Stimulated activated memory B cell treated with anti-CD40 and anti-IgM and Interleukin-4, amounts not matched to agents 10 μg/mL and 1 μg/mL and 100 μg/mL, for 72 hours (primary cell): ENCODE measurements at regions not wholly inside any gene's neighbourhood (a gene's known extent, or its start where the extent isn't known, plus 50 kb on each side); places are given as distances from the start of the nearest gene placed in this dataset.
"Not testable (repeated sequence)": the region's sequence is repeated elsewhere in the genome, so short reads cannot be mapped to it uniquely, and the experiment has no call there.

Source experiments
- ATAC-seq: fragments of 150-1000 bp; cut with Tn5 transposase; 2 replicates; pipeline ENCODE4 v1.10.0; 2021
- H3K27ac Mint-ChIP-seq: one replicate; pipeline ENCODE4 v1.8.0; 2022; ENCODE audit warnings: mild to moderate bottlenecking, mixed read lengths
- H3K27me3 Mint-ChIP-seq: one replicate; pipeline ENCODE4 v1.8.0; 2022; ENCODE audit warnings: mixed read lengths
- H3K36me3 Mint-ChIP-seq: one replicate; pipeline ENCODE4 v1.8.0; 2022; ENCODE audit warnings: mixed read lengths
- H3K4me1 Mint-ChIP-seq: one replicate; pipeline ENCODE4 v1.8.0; 2022; ENCODE audit warnings: mixed read lengths
- H3K4me3 Mint-ChIP-seq: one replicate; pipeline ENCODE4 v1.8.0; 2022; ENCODE audit warnings: mild to moderate bottlenecking, moderate library complexity, mixed read lengths
- H3K9me3 Mint-ChIP-seq: one replicate; pipeline ENCODE4 v1.8.0; 2022; ENCODE audit warnings: mixed read lengths

DNA sequence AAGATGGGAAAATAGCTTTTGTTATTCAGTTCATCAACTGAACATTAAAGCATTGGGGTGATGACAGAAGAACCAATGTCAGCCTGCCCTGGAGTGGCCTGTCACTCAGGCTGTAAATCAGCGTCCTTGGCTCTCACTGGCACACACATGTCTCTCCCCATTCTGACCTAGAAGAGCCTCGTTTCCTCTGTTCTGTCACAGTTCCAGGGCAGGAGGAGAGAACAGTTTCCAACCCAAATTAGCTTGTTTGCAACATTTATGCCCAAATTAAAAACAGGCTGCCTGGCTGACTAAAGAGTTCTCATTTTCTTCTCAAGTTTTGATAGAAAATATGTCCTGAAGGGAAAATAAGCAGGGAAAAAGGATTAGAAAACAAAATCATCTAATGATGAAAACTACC is 520.1 kb downstream of the CHSY3 start:
- ATAC-seq: no peak
- Mint-ChIP-seq H3K27me3 (no peaks in the 10 kb centered on the region), H3K4me1 (no peaks in the 10 kb centered on the region), H3K4me3 (no peak overlapping the region), H3K27ac (no peak overlapping the region), H3K9me3 (no peaks in the 10 kb centered on the region), H3K36me3 (no peaks in the 10 kb centered on the region)

DNA sequence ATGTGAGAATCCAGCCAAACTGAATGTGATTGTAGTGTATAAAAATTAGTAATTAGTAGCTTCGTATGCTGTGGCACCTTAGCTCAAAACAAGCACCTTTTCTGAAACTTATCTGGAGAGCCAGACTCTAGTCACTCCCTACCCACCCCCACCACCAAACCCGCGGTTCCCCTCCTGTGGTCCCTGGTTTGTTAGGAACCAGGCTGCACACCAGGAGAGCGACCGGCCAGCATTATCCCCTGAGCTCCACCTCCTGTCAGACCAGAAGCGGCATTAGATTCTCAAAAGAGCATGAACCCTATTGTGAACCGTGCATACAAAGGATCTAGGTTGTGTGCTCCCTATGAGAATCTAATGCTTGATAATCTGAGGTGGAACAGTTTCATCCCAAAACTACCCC is 498.6 kb downstream of the CHSY3 start:
- Mint-ChIP-seq H3K4me1 (no peaks in the 10 kb centered on the region), H3K27me3 (no peaks in the 10 kb centered on the region), H3K4me3 (no peak overlapping the region), H3K9me3 (peaks cover 4% of the 10 kb centered on the region), H3K27ac (no peak overlapping the region), H3K36me3 (no peaks in the 10 kb centered on the region)
- ATAC-seq: no peak

DNA sequence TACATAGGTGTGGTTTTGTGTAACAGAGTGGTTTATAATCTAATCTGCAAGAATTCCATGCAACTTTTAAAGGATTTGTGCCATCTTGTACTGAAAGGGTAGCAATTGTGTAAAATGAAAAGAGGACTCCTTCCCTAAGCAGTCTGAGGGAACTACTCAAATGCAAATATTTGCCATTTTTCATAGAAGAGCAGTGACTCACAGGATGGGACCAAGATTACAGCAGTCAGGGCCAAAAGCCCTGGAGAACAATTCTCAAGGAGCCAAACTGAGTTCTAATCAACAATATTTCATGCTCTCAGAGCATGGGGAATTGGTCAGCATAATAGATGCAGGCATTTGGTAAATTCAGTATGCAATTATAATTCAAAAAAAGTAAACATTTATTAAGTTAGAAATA is 495.8 kb downstream of the CHSY3 start:
- Mint-ChIP-seq H3K27me3 (no peaks in the 10 kb centered on the region), H3K27ac (no peak overlapping the region), H3K36me3 (no peaks in the 10 kb centered on the region), H3K9me3 (no peaks in the 10 kb centered on the region), H3K4me1 (no peaks in the 10 kb centered on the region), H3K4me3 (no peak overlapping the region)
- no peak for ATAC-seq

DNA sequence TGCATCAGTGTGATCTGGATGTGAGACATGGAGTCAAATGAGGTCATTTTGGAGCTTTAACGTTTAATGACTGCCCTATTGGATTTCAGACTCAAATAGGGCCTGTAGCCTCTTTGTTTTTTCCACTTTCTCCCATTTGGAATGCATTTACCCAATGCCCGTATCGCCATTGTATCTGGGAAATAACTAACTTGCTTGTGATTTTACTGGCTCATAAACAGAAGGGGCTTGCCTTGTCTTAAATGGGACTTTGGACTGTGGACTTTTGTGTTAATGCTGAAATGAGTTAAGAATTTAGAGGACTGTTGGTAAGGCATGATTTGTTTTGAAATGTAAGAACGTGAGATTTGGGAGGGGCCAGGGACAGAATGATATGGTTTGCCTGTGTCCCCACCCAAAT is 494.6 kb downstream of the CHSY3 start:
- Mint-ChIP-seq H3K27ac (no peak overlapping the region), H3K36me3 (no peaks in the 10 kb centered on the region), H3K4me1 (no peaks in the 10 kb centered on the region), H3K27me3 (no peaks in the 10 kb centered on the region), H3K4me3 (no peak overlapping the region), H3K9me3 (no peaks in the 10 kb centered on the region)
- ATAC-seq: no peak

DNA sequence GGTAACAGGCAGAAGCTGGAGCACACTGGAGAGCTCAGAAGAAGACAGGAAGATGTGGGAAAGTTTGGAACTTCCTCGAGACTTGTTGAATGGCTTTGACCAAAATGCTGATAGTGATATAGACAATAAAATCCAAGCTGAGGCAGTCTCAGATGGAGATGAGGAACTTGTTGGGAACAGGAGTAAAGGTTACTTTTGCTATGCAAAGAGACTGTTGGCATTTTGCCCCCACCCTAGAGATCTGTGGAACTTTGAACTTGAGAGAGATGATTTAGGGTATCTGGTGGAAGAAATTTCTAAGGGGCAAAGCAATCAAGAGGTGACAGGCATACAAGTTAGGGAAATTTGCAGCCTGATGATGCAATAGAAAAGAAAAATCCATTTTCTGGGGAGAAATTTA is 493.5 kb downstream of the CHSY3 start:
- H3K4me3 Mint-ChIP-seq, ATAC-seq, H3K9me3 Mint-ChIP-seq, H3K36me3 Mint-ChIP-seq, H3K27ac Mint-ChIP-seq, H3K4me1 Mint-ChIP-seq, H3K27me3 Mint-ChIP-seq: not testable (repeated sequence)

DNA sequence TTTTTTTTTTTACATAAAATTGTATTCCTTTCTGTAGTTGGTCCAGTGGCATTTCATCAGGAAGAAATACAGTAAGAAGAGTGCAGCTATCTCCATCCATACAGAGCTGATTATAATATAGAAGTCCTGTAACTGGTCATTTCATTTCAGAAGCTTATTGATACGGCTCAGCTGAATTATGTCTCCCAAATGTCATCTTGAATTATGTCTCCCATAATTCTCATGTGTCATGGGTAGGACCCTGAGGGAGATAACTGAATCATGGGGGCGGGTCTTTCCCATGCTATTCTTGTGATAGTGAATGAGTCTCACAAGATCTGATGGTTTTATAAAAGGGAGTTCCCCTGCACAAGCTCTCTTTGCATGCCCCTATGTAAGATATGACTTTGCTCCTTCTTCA is 492.9 kb downstream of the CHSY3 start:
- Mint-ChIP-seq H3K9me3 (peaks cover 2% of the 10 kb centered on the region), H3K27me3 (no peaks in the 10 kb centered on the region), H3K4me1 (no peaks in the 10 kb centered on the region), H3K27ac (no peak overlapping the region), H3K36me3 (no peaks in the 10 kb centered on the region), H3K4me3 (no peak overlapping the region)
- no peak for ATAC-seq

DNA sequence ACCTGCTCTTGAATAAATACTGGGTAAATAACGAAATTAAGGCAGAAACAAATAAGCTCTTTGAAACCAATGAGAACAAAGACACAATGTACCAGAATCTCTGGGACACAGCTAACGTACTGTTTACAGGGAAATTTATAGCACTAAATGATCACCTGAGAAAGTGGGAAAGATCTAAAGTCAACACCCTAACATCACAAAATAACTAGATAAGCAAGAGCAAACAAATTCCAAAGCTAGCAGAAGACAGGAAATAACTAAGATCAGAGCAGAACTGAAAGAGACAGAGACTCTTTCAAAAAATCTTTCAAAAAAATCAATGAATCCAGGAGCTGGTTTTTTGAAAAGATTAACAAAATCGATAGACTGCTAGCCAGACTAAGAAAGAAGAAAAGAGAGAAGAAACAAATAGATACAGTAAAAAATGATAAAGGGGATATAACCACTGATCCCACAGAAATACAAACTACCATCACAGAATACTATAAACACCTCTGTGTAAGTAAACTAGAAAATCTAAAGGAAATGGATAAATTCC is 487.5 kb downstream of the CHSY3 start:
- H3K27me3 Mint-ChIP-seq, H3K4me3 Mint-ChIP-seq, H3K27ac Mint-ChIP-seq, ATAC-seq, H3K36me3 Mint-ChIP-seq, H3K9me3 Mint-ChIP-seq, H3K4me1 Mint-ChIP-seq: not testable (repeated sequence)

DNA sequence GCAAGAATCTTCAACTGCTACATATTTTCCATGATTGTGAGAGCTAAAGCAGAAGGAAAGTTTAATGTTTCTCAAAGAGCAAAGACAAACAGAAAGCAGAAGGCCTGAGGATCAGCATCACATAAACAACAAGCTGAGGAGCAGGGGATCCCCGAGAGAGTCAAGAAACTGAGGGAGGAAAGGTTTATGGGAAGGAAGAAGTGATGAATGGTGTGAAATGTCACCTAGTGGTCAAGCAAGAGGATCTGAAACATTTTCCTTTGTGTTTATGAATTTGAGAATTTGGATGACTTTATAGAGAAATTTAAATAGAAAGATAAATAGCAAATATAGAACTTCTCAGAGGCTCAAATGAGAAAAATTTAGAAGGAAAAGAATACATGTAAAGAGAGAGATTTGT is 481.9 kb downstream of the CHSY3 start:
- no peak overlapping the region for H3K4me3 Mint-ChIP-seq
- no peak overlapping the region for H3K27ac Mint-ChIP-seq
- no peaks in the 10 kb centered on the region for H3K9me3 Mint-ChIP-seq
- no peak for ATAC-seq
- H3K4me1 Mint-ChIP-seq: no peaks in the 10 kb centered on the region
- no peaks in the 10 kb centered on the region for H3K36me3 Mint-ChIP-seq
- no peaks in the 10 kb centered on the region for H3K27me3 Mint-ChIP-seq

DNA sequence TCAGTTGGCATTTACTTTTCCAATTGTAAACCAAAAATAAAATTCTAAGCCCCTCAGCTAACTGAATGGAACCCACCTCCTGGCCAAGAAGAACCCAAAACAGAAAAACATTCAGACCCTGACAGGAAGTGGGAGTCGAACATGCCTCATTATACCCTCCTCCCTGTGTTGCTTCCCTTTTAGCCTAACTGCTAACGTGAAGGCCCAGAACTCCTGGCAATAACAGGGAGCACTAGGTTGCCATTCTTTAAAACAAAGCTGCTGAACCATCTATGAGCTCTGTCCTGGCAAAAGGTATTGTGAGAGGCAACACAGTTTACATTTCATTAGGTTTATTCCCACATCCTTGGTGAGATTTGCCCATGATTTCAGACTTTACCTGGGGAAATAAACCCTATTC is 481.4 kb downstream of the CHSY3 start:
- no peak overlapping the region for H3K27ac Mint-ChIP-seq
- no peak for ATAC-seq

DNA sequence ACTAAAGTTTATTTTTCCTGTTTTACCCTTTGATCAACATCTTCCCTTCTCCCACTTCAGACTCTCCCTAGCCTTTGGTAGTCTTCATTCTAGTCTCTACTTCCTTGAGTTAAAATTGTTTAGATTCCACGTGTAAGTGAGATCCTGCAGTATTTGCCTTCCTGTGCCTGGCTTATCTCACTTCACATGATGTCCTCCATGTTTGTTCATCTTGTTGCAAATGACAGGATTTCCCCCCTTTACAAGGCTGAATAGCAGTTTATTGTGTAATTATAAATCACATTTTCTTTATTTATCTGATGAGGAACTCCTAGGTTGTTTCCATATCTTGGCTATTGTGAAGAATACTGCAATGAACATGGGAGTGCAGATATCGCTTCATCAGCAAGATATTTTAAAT is 461.7 kb downstream of the CHSY3 start:
- no peak overlapping the region for H3K4me3 Mint-ChIP-seq
- no peaks in the 10 kb centered on the region for H3K27me3 Mint-ChIP-seq
- ATAC-seq: no peak
- no peaks in the 10 kb centered on the region for H3K4me1 Mint-ChIP-seq
- H3K36me3 Mint-ChIP-seq: no peaks in the 10 kb centered on the region
- no peak overlapping the region for H3K27ac Mint-ChIP-seq
- H3K9me3 Mint-ChIP-seq: no peaks in the 10 kb centered on the region

More for the DNA sequence above, 481.4 kb downstream of the CHSY3 start:
- Mint-ChIP-seq H3K4me1 (no peaks in the 10 kb centered on the region), H3K9me3 (no peaks in the 10 kb centered on the region), H3K27me3 (no peaks in the 10 kb centered on the region), H3K4me3 (no peak overlapping the region), H3K36me3 (no peaks in the 10 kb centered on the region)

DNA sequence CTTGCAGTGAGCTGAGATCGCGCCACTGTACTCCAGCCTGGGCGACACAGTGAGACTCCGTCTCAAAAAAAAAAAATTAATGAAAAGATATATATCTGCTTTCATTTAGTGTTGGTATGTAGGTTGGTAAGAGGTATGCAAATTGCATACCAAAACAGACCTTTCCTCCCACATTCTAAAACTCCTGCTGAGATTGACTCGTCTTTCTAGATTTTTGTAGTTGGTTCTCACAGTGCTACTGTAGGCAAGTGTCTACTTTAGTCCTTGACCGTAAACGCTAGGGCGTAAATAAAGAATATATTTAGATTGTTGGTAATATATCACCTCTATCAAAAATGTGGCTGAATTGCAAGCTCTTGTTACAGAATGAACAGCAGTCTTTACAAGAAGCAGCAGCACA is 445.9 kb downstream of the CHSY3 start:
- no peaks in the 10 kb centered on the region for H3K27me3 Mint-ChIP-seq
- H3K36me3 Mint-ChIP-seq: no peaks in the 10 kb centered on the region
- no peak overlapping the region for H3K4me3 Mint-ChIP-seq
- H3K4me1 Mint-ChIP-seq: no peaks in the 10 kb centered on the region
- H3K9me3 Mint-ChIP-seq: no peaks in the 10 kb centered on the region
- ATAC-seq: no peak
- H3K27ac Mint-ChIP-seq: no peak overlapping the region

DNA sequence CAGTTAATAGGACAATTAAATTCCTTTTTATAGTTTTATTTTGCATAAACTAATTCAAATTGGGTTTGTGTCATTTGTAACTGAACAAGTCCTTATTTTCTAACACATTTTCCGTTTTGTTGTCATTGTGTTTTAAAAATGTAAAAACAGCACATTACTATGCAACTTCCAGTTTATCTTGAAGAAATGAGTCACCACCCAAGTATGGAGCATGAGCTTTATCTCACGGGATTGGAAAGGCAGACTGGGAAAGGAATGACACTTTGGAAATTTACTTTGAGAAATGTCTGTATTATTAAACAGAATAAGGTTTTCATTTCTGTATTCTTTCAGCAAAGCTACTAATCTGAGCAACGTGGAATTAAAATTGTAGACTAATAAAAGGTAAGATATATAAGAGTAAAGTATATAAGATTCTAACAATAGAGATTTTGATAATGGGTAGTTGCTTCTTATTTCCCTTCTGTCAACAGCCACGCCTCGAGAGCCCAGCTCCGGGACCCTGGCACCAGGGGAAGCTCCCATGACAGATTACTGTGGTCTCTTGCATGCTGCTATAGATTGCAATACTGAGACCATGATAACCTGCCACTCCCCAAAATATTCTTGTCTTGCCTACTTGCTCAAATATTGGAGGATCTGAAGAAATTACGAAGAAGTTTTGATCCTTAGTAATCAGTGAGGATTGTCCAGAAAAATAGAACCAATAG is 433.1 kb downstream of the CHSY3 start:
- Mint-ChIP-seq H3K27ac (no peak overlapping the region), H3K36me3 (no peaks in the 10 kb centered on the region), H3K4me3 (no peak overlapping the region), H3K4me1 (no peaks in the 10 kb centered on the region), H3K27me3 (no peaks in the 10 kb centered on the region), H3K9me3 (no peaks in the 10 kb centered on the region)
- no peak for ATAC-seq

DNA sequence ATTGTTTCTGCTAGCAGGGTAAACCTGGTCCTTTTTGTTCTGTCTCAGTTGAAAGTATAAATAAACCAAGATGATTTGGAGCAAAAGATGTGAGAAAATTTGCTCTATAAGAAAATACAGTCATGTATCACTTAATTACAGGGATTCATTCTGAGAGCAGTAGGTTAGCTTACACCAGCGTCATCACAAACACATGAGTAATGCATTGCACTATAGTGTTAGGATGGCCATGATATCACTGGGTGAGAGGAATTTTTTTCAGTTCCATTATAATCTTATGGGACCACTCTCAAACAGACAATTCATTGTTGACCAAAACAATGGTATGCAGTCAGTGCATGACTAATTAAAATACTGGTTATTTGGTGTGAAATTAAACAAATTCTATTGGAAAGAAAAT is 430.9 kb downstream of the CHSY3 start:
- H3K36me3 Mint-ChIP-seq: no peaks in the 10 kb centered on the region
- no peak overlapping the region for H3K4me3 Mint-ChIP-seq
- H3K27ac Mint-ChIP-seq: no peak overlapping the region
- H3K4me1 Mint-ChIP-seq: no peaks in the 10 kb centered on the region
- no peaks in the 10 kb centered on the region for H3K9me3 Mint-ChIP-seq
- no peaks in the 10 kb centered on the region for H3K27me3 Mint-ChIP-seq
- no peak for ATAC-seq

DNA sequence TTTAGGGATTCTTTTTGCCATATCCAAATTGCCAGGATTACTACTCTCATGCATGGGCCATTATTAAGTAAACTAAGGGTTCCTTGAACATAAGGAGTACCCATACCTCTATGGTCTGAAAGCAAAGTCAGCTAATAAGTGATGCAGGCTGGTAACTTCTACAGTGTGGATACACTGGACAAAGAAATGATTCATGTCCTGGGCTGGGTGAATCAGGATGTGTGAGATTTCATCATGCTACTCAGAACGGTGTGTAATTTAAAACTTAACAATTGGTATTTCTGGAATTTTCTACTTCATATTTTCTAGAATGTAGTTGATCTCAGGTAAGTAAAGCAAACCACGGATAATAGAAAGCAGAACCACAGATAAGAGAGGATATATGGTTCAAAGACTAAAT is 428.8 kb downstream of the CHSY3 start:
- Mint-ChIP-seq H3K27me3 (no peaks in the 10 kb centered on the region), H3K4me1 (no peaks in the 10 kb centered on the region), H3K4me3 (no peak overlapping the region), H3K27ac (no peak overlapping the region), H3K36me3 (no peaks in the 10 kb centered on the region), H3K9me3 (peaks cover 10% of the 10 kb centered on the region)
- ATAC-seq: no peak

DNA sequence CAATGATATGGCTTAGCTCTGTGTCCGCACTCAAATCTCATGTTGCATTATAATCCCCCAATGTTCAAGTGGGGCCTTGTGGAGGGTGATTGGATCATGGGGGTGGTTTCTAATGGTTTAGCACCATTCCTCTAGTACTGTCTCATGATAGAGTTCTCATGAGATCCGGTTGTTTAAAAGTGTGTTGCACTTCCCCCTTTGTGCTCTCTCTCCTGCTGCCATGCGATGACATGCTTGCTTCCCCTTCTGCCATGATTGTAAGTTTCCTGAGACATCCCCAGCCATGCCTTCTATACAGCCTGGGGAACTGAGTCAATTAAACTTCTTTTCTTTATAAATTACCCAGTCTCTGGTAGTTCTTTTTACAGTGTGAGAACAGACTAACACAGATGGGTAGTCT is 427.1 kb downstream of the CHSY3 start:
- Mint-ChIP-seq H3K36me3 (no peaks in the 10 kb centered on the region), H3K9me3 (peaks cover 14% of the 10 kb centered on the region), H3K4me1 (no peaks in the 10 kb centered on the region), H3K27ac (no peak overlapping the region), H3K27me3 (no peaks in the 10 kb centered on the region), H3K4me3 (no peak overlapping the region)
- no peak for ATAC-seq

DNA sequence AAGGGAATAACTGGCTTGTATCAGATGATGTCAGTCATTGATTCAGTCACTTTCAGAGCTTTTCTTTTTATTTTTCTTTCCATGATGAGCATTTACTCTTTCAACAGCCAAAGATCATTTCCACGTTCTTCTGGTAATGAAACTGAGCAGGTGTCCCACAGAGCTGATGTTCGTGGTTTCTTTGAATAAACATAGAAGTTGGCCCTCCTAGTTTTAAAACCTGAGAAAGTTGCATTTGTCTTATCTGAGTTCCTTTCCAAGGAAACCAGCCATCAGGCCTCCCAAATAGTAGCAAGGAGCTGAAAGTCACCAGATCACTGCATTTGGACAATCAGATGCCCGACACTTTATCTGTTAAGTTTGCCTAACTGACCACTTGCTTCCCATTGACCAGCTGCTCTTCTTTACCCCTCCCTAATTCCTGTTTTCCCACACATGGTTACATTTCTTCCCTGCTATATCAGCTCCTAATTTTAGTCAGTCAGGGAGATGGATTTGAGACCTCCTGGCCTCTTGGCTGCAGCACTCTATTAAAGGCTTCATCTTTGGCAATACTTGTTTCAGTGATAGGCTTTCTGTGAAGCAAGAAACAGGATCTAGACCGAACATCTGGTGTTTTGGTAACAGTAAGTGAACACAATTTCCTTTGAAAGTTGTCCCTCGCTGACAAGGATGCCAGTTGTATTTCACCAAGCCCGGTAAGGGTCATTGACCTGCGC is 420.8 kb downstream of the CHSY3 start:
- ATAC-seq: no peak
- peaks cover 11% of the 10 kb centered on the region for H3K4me1 Mint-ChIP-seq
- H3K27me3 Mint-ChIP-seq: no peaks in the 10 kb centered on the region
- H3K27ac Mint-ChIP-seq: no peak overlapping the region
- no peaks in the 10 kb centered on the region for H3K36me3 Mint-ChIP-seq
- H3K9me3 Mint-ChIP-seq: peaks cover 25% of the 10 kb centered on the region
- H3K4me3 Mint-ChIP-seq: no peak overlapping the region
